B cell (primary cell): ENCODE measurements at regions not wholly inside any gene's neighbourhood (a gene's known extent, or its start where the extent isn't known, plus 50 kb on each side); places are given as distances from the start of the nearest gene placed in this dataset.

ENCODE experiments used
- ATAC-seq: fragments of 200-7000 bp; cut with Tn5 transposase; one replicate; pipeline ENCODE4 v1.10.0; 2021; ENCODE audit warnings: low read depth, mild to moderate bottlenecking, moderate number of reproducible peaks, moderate library complexity
- CTCF ChIA-PET: fragments of 350-600 bp; sonication (Branson Sonifier 250); formaldehyde crosslinking; loops from one replicate; lab custom pipeline; 2021; ENCODE audit warnings: antibody characterized with exemption, inconsistent platforms; lab: Charles Lee
- POLR2A ChIA-PET: fragments of 350-600 bp; sonication (Branson Sonifier 250); formaldehyde crosslinking; loops from one replicate; lab custom pipeline; 2021; ENCODE audit warnings: antibody characterized with exemption; lab: Charles Lee
- DNase-seq: peaks from one replicate; pipeline ENCODE4 v3.0.0; 2013
- H2AFZ ChIP-seq: 2 replicates; pipeline ENCODE4 v1.6.1; 2012; ENCODE audit warnings: mild to moderate bottlenecking, low read depth, low read length; ENCODE audit not compliant: insufficient read depth, poor library complexity, severe bottlenecking
- H3K27ac ChIP-seq, 2 donors: 1 replicate in 1 of 2; 2 replicates in 1 of 2; pipeline ENCODE4 v1.5.1; 2012 to 2013; ENCODE audit warnings: low read length in 2 of 2, mild to moderate bottlenecking in 2 of 2, moderate library complexity in 1 of 2
- H3K27me3 ChIP-seq, 4 experiments: fragments of 200-600 bp in 1 of 4; sonication (generic) in 1 of 4; replicated peaks in 1 of 4; 1 replicate in 2 of 4; 2 replicates in 2 of 4; pipeline versions ENCODE4 v1.6.1 to v1.7.0; 2013 to 2016; ENCODE audit warnings: low read length in 3 of 4, mild to moderate bottlenecking in 2 of 4, mixed read lengths in 1 of 4, moderate library complexity in 1 of 4; ENCODE audit not compliant: insufficient read depth in 4 of 4, control insufficient read depth in 3 of 4; ENCODE audit errors: control extremely low read depth in 1 of 4
- H3K36me3 ChIP-seq, 2 experiments: replicated peaks in 1 of 2; 1 replicate in 1 of 2; 2 replicates in 1 of 2; pipeline versions ENCODE4 v1.6.1 to v1.7.1; 2013; ENCODE audit warnings: low read length in 1 of 2; ENCODE audit not compliant: insufficient read depth in 2 of 2, control insufficient read depth in 1 of 2; ENCODE audit errors: control extremely low read depth in 1 of 2, extremely low read depth in 1 of 2
- H3K4me1 ChIP-seq, 2 donors: fragments of 200-600 bp in 1 of 2; sonication (generic) in 1 of 2; 1 replicate in 1 of 2; 2 replicates in 1 of 2; pipeline versions ENCODE4 v1.5.1 to v1.6.1; 2013 to 2017; ENCODE audit warnings: low read length in 2 of 2; ENCODE audit not compliant: control insufficient read depth in 2 of 2, insufficient read depth in 2 of 2
- H3K4me2 ChIP-seq: replicated peaks from 2 replicates; pipeline ENCODE3; 2012; ENCODE audit warnings: mild to moderate bottlenecking, low read depth, low read length; ENCODE audit not compliant: poor library complexity, severe bottlenecking
- H3K4me3 ChIP-seq, 5 experiments: fragments of 200-600 bp in 1 of 5; sonication (generic) in 1 of 5; 1 replicate in 3 of 5; 2 replicates in 2 of 5; pipeline versions ENCODE4 v1.5.1 to v1.7.0; 2011 to 2016; ENCODE audit warnings: low read length in 4 of 5, mild to moderate bottlenecking in 4 of 5, low read depth in 2 of 5, control low read depth in 1 of 5, moderate library complexity in 1 of 5; ENCODE audit not compliant: insufficient read depth in 1 of 5; ENCODE audit errors: control extremely low read depth in 1 of 5, extremely low read depth in 1 of 5
- H3K79me2 ChIP-seq: fragments of 200-600 bp; sonication (generic); one replicate; pipeline ENCODE4 v1.6.0; 2016; ENCODE audit warnings: low read length; ENCODE audit not compliant: control insufficient read depth, insufficient read depth
- H3K9ac ChIP-seq: fragments of 200-600 bp; sonication (generic); 2 replicates; pipeline ENCODE4 v1.6.1; 2017; ENCODE audit warnings: mild to moderate bottlenecking, low read length, moderate library complexity
- H3K9me3 ChIP-seq, 3 donors: one replicate each; pipeline versions ENCODE4 v1.6.1 to v1.7.1; 2013; ENCODE audit warnings: low read length in 2 of 3; ENCODE audit not compliant: control insufficient read depth in 2 of 3, insufficient read depth in 1 of 3; ENCODE audit errors: control extremely low read depth in 1 of 3
- H4K20me1 ChIP-seq: 2 replicates; pipeline ENCODE4 v1.6.0; 2012; ENCODE audit warnings: mild to moderate bottlenecking, low read length; ENCODE audit not compliant: insufficient read depth, control insufficient read depth, poor library complexity, severe bottlenecking
- H3K27ac Mint-ChIP-seq: one replicate; pipeline ENCODE4 v1.8.0; 2021; ENCODE audit warnings: mixed read lengths
- H3K27me3 Mint-ChIP-seq: one replicate; pipeline ENCODE4 v1.8.0; 2021; ENCODE audit warnings: mixed read lengths
- H3K4me1 Mint-ChIP-seq: one replicate; pipeline ENCODE4 v1.8.0; 2021; ENCODE audit warnings: mixed read lengths
- H3K4me3 Mint-ChIP-seq: one replicate; pipeline ENCODE4 v1.8.0; 2021; ENCODE audit warnings: mixed read lengths
- H3K9me3 Mint-ChIP-seq: one replicate; pipeline ENCODE4 v1.8.0; 2022; ENCODE audit warnings: mixed read lengths; ENCODE audit not compliant: insufficient read depth
- EZH2 ChIP-seq: IDR thresholded peaks from 2 replicates; pipeline ENCODE4 v1.6.1; 2012; ENCODE audit warnings: borderline replicate concordance, low read depth, mild to moderate bottlenecking, moderate library complexity, low read length; ENCODE audit not compliant: insufficient read depth, poor library complexity, severe bottlenecking
- WGBS: methylation state at CpG from one replicate; pipeline ENCODE4 v1.1.5; 2013; ENCODE audit warnings: missing lambda C conversion rate; ENCODE audit not compliant: insufficient coverage; 5-methylcytosine and 5-hydroxymethylcytosine counted together
- intact Hi-C: fragments of 100-400 bp; cut with micrococcal nuclease; formaldehyde crosslinking; loops from one replicate; pipeline ENCODE4 v1.10.0; 2022
- TF ChIP-seq, protein P1 (sequence below): fragments of 200-600 bp; IDR thresholded peaks from one replicate; pipeline ENCODE4 v1.8.0; 2022; ENCODE audit warnings: antibody characterized with exemption, mild to moderate bottlenecking

DNA sequence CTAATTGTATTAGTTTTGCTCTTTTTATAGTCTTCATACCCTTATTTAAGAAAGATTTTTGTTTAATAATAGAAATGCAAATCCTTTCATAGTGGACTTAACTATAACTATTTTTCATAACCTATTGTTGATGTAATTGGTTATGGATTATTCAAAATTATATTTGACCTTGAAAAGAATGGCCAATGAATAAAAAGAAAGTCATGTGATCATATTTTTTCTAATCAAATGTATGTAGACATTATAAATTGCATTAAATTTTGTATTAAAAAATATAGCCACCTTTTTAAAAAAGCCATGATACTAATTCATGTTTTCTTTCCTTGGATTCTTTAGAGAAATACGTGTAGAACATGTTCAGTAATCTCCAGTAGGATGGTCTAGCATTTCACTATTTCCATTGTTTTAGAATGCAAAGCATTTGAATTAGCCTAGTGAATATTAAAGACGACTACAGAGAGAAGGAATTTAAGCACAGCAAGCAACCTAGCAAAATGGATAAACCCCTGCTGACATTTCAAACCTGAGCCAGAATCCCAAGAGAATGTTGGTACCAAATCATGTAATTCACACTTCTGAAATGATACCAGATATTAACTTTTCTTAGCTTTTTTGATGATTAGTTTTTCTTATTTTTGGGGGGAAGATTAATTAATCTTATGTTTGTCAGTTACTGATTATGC lies 1297.4 kb upstream of the MIR17HG start:
- H3K27me3 ChIP-seq: no peaks in the 10 kb centered on the region
- TF ChIP-seq EZH2: no peak
- TF ChIP-seq, protein P1, sequence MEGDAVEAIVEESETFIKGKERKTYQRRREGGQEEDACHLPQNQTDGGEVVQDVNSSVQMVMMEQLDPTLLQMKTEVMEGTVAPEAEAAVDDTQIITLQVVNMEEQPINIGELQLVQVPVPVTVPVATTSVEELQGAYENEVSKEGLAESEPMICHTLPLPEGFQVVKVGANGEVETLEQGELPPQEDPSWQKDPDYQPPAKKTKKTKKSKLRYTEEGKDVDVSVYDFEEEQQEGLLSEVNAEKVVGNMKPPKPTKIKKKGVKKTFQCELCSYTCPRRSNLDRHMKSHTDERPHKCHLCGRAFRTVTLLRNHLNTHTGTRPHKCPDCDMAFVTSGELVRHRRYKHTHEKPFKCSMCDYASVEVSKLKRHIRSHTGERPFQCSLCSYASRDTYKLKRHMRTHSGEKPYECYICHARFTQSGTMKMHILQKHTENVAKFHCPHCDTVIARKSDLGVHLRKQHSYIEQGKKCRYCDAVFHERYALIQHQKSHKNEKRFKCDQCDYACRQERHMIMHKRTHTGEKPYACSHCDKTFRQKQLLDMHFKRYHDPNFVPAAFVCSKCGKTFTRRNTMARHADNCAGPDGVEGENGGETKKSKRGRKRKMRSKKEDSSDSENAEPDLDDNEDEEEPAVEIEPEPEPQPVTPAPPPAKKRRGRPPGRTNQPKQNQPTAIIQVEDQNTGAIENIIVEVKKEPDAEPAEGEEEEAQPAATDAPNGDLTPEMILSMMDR: no peak
- ATAC-seq: no peak
- POLR2A ChIA-PET: no interaction called here
- no peak overlapping the region for H3K27ac ChIP-seq
- no peak overlapping the region for H3K9ac ChIP-seq
- H2AFZ ChIP-seq: no peak overlapping the region
- no peaks in the 10 kb centered on the region for H3K79me2 ChIP-seq
- no peak for DNase-seq
- H3K4me3 ChIP-seq: no peak overlapping the region
- H3K9me3 Mint-ChIP-seq: peaks cover 9% of the 10 kb centered on the region
- H3K4me2 ChIP-seq: no peak overlapping the region
- H3K27ac Mint-ChIP-seq: no peak overlapping the region
- H3K36me3 ChIP-seq: no peaks in the 10 kb centered on the region
- peaks cover 2 to 11% (median 11%) of the 10 kb centered on the region in 3 donors for H3K9me3 ChIP-seq
- H4K20me1 ChIP-seq: no peaks in the 10 kb centered on the region
- no peaks in the 10 kb centered on the region for H3K4me1 Mint-ChIP-seq
- no CpG with 5 or more reads among the region's 2 CpGs for WGBS
- no peak overlapping the region for H3K4me3 Mint-ChIP-seq
- H3K4me1 ChIP-seq: no peaks in the 10 kb centered on the region
- CTCF ChIA-PET: no interaction called here
- no peaks in the 10 kb centered on the region for H3K27me3 Mint-ChIP-seq
- intact Hi-C loops: no loop called here

- no peak overlapping the region for H3K27ac Mint-ChIP-seq
- Histone ChIP-seq H3K9ac (no peak overlapping the region), H3K36me3 (no peaks in the 10 kb centered on the region), H3K4me2 (no peak overlapping the region), H3K27me3 (no peaks in the 10 kb centered on the region), H2AFZ (no peak overlapping the region), H3K4me1 (no peaks in the 10 kb centered on the region), H3K27ac (no peak overlapping the region), H3K4me3 (no peak overlapping the region), H3K9me3 (no peaks in the 10 kb centered on the region), H4K20me1 (no peaks in the 10 kb centered on the region), H3K79me2 (no peaks in the 10 kb centered on the region)
- TF ChIP-seq EZH2: no peak
- TF ChIP-seq, protein P1: no peak
- no peak overlapping the region for H3K4me3 Mint-ChIP-seq
- ATAC-seq: no peak
- intact Hi-C loops: no loop called here
- 73% methylated on average over 2 of the region's 3 CpGs for WGBS
- no peak for DNase-seq
- POLR2A ChIA-PET: no interaction called here
- no peaks in the 10 kb centered on the region for H3K27me3 Mint-ChIP-seq
- H3K9me3 Mint-ChIP-seq: peaks cover 3% of the 10 kb centered on the region
- H3K4me1 Mint-ChIP-seq: no peaks in the 10 kb centered on the region
- CTCF ChIA-PET: interaction anchor here (0.5 kb wide), 1 partner anchor 1031 kb away, joined by 4 read pairs; no protein-coding TSS in a partner anchor
These were observed 1292.4 kb upstream of the MIR17HG start for GRCh38 chr13:90055121-90055520.
